ENCODE measurements at regions not wholly inside any gene's neighbourhood (a gene's known extent, or its start where the extent isn't known, plus 50 kb on each side); places are given as distances from the start of the nearest gene placed in this dataset.

DNA sequence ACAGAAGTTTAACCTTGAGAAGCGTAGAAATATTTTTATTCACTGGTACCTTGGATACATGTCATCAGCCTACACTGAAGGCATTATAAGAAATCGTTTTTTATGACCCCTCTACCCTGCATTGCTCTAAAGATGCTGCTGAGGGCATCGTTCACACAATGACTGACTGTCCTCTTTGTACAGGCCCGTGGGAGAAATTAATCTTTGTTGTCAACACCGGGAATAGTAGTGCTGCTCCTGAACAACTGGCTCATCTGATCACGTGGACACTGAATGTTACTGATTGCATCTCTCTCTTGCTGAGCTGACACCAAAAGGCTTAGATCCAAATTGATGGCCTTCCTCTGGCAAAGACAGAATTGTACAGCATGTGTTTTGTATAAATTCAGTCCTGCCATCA is 157.1 kb upstream of the SMLR1 start:
- DNase-seq (ENCODE audit: low read depth in 2 of 3, low spot score in 1 of 3), result no peak

DNA sequence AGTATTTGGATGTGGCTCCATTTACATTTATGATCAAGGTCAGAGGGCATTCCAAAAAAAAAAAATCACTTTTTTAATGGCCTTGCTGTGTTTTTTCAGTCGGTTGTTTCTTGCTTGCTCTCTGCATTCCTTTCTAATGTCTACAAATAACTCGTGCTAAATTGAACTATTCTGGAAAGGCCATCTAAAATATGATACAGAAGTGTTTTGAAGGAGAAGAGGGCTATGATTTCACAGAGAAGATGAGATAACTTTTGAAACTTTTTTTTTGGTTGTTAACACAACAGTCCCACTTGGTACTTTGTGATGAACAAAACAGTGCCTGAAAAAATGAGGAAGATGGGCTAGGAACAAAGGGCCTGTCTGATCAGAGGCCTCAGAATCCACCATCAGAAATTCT is 156.1 kb upstream of the SMLR1 start:
- no peak for DNase-seq (ENCODE audit: low read depth in 2 of 3, low spot score in 1 of 3)

DNA sequence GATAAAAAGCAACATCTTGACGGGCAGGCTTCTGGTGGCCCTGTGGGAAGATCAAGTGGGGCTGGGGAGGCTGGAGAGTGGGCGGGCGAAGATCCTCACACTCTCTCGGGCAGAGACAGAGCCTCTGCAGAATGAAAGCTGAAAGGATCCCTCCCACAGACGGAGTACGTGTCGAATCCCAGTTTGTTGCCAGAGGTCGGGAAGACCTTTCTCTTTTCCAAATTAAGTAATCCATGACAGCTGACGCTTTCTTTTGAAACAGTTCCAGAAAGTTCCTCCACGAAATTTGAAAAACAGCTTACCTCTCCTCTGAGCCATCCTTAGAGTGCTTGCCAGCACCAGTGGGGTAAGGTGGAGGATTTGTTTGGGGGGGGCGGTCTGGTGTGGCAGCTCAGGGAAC is 155.6 kb upstream of the SMLR1 start:
- no peak for DNase-seq (ENCODE audit: low read depth in 2 of 3, low spot score in 1 of 3)

DNA sequence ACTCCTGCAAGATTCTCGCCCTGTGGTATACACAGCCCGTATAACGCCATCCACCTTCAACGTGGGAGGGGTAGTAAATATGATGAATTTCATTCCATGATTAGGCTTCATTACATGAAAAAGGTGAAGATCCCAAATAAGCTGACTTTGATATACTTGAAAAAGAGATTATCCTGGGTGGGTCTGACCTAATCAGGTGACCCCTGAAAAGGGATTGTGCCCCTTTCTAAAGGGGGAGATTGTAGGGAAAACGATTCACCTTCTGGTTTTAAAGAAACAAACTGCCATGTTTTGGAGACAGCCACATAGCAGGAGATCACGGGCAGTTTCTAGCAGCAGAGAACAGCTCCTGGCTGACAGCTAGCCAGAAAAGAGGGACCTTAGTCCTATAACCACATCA is 155.1 kb upstream of the SMLR1 start:
- DNase-seq (ENCODE audit: low read depth in 2 of 3, low spot score in 1 of 3), result no peak

DNA sequence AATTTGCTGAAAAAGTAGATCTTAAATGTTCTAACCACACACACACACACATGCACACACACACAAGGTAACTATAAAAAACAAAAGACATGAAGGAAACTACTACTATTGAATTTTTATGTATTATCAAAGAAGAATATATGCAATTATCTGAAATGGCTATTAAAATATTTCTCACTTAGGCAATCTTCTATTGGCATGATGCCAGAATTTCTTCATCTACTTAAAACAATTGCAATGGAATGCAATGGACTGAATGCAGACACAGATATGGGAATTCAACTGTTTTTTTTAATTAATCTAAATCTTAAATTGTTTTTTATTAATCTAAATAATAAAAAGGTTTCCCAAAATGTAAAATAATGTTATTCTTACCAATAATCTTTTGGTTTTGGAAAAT is 152.6 kb upstream of the SMLR1 start:
- DNase-seq (ENCODE audit: low read depth in 2 of 3, low spot score in 1 of 3), result no peak

DNA sequence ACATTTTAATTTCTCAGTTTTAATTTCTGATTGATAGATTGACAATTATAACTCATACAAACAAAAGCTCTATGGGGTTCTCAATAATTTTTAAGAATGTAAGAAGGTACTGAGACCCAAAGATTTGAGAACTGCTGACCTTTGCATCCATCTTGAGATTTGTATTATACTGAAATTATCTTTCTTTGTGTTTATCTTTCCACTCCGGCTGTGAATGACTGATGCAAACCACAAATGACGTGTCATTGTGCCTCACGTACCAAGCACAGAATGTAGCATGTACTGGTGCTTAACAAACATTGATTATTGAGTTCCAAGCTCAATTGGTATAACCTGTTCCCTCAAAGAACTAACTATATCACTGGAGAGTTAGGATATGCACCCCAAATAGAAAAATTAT is 152.1 kb upstream of the SMLR1 start:
- no peak for DNase-seq (ENCODE audit: low read depth in 2 of 3, low spot score in 1 of 3)

DNA sequence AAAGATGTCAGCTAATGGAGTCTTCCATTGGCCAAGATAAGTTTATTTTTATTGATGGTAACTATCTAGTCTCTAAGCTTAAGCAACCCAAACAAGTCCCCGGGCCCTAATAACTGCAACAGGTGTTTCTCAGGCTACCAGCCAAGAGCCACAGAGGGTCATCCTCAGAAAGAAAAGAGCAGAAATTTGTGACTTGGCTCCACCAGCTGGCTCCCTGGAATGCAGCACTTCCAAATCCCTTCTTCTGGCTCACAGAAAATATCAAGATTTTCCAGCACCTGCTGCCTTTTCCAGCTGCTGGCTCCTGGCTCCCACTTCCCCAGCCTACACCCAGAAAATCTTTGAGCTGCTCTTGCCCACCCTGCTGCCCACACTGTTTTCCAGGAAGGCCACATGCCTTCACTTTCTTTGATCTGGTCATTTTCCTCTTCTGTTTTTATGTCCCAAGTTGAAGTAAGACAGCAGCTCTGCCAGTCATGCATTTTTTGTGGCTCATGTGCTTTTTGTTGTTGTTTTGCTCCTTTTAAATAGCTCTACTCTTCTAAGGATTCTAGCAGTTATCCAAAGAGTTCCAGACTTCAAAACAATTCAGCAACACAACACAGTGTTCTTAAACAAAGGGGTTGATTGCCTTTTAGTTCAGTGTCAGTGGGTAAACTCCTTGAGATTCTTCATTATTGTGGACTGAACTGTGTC is 151.0 kb upstream of the SMLR1 start:
- DNase-seq (ENCODE audit: low read depth in 2 of 3, low spot score in 1 of 3), result no peak

DNA sequence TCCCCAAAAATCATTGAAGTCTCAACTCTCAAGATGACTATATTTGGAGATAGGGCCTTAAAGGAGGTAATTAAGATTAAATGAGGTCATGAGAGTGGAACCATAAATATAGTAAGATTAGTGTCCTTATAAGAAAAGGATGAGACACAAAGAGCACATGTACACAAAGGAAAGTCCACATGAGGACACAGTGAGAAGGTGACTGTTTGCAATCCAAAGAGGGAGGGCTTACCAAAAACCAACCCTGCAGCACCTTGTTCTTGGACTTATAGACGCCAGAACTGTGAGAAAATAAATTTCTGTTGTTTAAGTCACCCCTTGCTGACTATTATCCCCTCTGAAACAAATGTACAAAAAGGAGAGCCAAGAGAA is 150.4 kb upstream of the SMLR1 start:
- no peak for DNase-seq (ENCODE audit: low read depth in 2 of 3, low spot score in 1 of 3)

DNA sequence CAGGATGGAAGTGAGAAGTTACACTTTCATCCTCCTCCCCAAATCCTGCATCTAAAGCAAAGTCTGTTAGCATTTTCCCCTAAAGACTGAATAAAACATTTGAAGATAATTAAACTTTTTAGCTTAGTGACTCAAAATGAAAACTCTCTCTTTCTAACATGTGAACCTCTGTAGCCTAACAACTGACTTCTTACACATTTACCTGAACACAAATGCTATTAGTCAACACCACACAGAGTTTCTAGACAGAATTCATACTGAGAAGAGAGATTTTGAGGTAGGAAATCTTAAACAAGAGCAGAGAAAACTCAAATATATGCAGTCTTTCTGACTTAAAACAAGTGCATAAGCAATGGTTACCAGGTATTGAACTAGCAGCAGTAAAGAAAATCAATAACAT is 149.9 kb upstream of the SMLR1 start:
- no peak for DNase-seq (ENCODE audit: low read depth in 2 of 3, low spot score in 1 of 3)

DNA sequence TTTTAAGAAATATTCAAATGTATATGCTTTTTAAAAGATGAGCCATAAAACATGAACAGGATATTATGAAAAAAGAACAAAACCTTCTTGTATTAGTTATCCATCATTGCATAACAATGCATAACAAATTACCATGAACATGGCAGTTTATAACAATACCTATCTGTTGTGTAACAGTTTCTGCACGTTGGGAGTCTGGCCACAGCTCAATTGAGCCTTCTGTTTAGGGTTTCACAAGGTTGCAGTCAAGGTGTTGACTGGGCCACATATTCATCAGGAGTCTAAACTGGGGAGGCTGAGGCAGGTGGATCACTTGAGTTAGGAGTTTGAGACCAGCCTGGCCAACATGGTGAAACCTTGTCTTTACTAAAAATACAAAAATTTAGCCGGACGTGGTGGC is 149.4 kb upstream of the SMLR1 start:
- DNase-seq (ENCODE audit: low read depth in 2 of 3, low spot score in 1 of 3), result no peak

DNA sequence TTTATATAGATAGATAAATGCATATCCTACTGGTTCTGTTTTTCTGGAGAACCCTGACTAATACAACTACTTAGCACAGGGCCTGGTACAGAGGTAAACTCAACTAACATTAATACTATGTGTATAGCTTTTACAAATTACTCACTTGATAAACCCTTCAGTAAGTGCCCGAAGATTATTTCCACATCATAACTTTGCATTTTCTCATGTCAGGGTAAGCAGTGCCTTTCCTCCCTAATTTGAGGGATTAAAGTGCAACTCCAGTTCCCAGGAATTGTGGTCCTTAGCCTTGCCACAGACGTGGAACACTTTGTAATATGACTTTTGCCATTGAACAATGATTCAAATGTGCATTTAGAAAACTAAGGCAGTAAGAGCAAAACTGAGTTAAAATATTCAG is 147.5 kb upstream of the SMLR1 start:
- no peak for DNase-seq (ENCODE audit: low read depth in 2 of 3, low spot score in 1 of 3)

DNA sequence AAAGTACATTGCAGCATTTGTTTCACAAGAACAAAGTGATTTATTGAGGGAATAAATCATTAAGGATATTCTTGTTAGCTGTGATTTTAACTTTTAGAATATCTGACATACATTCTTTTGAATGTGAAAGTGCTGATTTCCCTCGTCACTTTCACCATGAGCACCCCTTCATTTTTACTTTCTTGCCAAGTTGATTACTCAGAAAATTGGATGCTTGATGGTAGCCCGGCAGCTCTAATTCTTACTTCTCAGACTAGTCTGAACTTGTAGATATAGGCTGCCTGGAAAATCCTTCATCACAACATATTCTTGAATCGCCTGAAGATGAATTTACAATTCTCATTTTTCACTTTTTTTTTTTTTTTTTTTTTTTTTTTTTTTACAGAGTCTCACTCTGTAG is 147.1 kb upstream of the SMLR1 start:
- no peak for DNase-seq (ENCODE audit: low read depth in 2 of 3, low spot score in 1 of 3)

DNA sequence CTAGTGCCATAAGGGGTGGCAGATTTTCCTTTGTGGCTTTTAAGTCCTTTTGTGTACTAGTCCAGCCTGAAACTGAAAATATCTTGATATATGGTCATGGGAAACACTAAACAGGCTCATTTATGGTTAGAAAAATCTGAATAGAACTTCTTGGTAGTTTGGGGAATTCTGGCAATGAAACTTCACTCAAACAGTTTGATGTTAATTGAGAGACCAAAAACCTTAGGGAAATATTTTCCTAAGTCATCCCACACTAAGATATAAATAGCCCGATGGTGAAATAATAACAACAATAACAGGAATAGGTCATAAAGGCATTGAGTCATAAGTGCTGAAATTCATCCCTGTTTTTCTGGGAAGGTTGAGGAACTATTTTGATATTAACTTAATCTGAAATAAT is 146.2 kb upstream of the SMLR1 start:
- no peak for DNase-seq (ENCODE audit: low read depth in 2 of 3, low spot score in 1 of 3)

DNA sequence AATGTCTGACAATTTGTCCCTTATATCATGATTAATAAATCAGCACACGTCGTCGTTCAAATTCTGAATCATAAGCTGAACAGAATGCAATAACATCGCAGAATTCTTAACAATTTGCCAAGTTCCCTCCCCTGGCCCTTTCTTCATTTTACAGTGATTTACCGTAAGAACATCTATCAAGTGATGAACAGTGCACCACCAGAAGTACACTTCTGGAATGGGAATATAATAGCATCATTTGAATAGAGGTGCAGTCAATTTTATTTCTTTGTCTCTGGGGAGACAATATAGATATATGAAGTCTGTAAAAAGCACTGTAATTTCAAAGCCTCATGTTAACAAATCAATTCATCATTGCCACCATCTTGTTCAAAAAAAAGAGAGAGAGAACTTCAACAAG is 145.1 kb upstream of the SMLR1 start:
- no peak for DNase-seq (ENCODE audit: low read depth in 2 of 3, low spot score in 1 of 3)

DNA sequence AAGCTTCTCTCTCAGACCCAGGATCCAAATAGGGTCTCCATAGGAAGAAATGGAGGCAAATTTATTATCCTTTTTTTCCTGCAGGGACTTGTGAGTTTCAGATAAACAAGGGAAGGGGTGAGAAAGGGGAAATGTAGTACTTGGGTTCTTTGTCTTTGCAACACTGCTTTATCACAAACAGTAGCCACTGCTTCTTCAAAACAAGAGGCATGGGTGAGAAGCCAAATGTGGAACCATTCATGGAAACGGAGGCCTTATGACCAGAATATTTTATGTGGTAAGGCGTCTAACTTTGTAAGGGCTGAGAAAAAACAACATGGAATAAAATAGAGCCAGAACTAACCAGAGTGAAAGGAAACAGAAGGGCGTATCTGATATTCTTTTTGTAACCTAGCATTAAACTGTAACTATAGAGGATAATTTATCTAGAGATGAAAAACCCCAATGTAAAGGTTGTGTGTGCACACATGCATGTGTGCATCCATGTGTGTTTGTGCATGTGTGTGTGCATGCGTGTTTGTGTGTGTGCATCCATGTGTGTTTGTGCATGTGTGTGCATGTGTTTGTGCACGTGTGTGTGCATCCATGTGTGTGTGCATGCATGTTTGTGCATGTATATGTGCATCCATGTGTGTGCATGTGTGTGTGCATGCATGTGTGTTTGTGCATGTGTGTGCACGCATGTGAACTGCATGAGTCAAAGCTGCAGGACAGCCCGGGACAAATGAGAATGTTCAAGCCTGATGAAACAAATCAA is 143.3 kb upstream of the SMLR1 start:
- no peak for DNase-seq (ENCODE audit: low read depth in 2 of 3, low spot score in 1 of 3)

DNA sequence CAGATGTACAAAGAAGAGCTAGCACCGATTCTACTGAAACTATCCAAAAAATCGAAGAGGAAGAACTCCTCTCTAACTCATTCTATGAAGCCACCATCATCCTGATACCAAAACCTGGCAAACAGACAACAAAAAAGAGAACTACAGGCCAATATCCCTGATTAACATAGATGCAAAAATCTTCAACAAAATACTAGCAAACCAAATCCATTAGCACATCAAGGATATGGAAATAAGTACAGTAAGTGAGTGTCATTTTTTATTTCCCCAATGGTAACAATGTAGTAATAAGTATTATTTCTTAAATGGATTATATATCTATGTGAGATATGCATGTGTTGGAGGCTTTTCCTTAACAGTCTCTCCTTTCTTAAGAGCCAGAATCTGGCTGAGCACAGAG is 134.5 kb upstream of the SMLR1 start:
- DNase-seq (ENCODE audit: low read depth in 2 of 3, low spot score in 1 of 3), result no peak

DNA sequence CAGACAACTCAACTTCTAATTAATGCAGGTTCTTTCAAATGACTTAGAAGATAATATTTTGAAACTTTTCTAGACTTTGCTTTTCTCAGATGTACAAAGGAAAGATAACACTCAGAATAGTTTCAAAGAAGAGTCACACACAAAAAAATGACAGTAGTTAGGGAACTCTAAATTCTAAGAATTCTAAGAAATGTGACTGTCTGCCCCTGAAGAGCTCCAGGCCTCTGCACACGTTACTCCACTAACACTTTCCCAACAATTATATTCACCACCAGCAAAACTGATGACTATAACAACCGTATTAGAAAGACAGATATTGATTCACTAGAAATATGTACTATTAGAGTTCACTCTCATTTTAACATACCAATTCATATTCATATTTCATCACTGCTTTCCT is 133.3 kb upstream of the SMLR1 start:
- no peak for DNase-seq (ENCODE audit: low read depth in 2 of 3, low spot score in 1 of 3)

DNA sequence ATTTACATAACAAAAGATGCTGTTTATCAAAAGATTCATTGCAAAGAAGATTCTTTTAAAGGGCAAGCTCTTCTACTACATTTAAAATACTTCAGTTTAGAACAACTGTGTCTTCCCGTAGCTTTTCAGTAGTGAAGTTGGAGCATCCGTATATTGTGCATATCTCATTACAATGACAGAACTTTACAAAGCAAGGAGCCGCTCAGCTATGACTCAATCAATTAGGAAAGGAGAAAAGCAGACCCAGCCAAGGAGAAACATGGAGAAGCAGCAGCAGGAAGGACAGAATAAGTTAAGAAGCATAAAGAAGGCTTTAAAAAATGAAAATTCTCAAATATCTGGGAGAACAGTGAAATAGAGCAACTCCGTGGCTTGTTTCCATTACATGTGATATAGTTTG is 132.6 kb upstream of the SMLR1 start:
- no peak for DNase-seq (ENCODE audit: low read depth in 2 of 3, low spot score in 1 of 3)

DNA sequence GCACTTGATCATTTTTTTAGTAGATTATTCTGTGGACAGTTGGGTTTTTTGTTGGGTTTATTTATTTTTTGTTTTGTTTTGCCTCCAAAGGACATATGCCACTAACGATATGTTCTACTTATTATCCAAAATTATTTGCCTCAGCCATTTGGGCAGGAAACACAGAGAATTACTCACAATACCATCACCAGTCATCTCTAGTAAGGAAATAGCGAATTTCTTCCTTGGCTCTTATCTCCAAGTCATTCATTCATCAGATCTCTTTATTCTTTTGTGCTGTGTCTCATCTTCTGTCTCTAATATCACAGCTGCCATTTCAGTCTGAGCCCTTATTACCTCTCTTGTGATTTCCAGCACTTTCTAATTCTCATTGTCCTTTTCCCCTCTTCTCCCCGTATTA is 130.4 kb upstream of the SMLR1 start:
- no peak for DNase-seq (ENCODE audit: low read depth in 2 of 3, low spot score in 1 of 3)

DNA sequence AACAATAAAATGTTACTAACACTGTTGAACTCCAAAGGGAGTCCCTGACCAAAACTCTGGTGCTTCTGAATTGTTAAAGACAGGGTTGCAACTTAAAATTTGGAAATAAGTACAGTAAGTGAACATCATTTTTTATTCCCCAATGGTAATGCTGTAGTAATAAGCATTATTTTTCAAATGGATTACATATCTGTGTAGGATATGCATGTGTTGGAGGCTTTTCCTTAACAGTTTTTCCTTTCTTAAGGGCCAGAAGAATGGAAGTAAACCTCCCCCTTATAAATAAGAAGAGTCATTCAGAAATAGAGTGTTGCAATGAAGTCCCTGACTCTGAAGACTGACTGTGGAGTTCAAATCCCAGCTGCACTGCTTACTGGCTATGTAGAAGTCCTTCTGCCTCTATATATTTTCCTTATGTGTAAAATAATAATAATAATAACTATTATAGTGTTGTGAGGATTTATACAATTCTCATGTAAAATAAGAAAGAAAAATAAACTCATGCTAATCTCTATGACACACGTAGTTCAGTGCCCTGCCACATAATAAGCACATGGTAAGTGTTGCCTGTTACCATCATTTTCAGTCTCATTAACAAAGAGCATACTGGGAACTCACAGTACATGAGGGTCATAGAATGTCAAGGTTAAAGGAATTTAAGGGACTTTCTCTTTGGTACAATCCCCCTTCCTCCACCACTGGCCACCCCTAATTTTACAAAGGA is 129.8 kb upstream of the SMLR1 start:
- DNase-seq (ENCODE audit: low read depth in 2 of 3, low spot score in 1 of 3), result no peak

DNA sequence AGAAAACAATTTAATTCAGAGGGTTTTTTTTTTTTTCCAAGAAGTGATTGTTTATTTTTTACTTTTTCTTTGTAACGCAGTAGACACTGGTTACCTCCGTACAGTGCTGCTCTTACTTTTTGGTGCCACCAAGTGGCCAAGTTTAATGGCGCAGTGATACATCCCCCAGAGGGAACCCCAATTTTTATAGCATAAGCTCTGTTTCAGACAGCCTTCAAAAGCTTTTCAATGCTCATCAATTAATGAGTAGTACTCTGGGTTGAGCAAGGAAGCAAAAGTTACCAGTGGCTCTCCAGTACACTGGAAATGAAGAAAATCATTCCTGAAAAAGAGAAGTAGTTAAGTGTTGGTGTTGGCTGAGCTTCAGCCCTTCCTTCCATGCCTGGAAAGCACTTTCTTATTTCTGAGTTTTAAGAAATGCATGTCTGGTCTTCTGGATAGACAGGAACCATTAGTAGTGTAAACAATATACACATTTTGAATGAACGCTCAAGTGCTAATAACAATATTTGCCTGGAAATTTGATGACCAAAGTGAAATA is 129.1 kb upstream of the SMLR1 start:
- DNase-seq (ENCODE audit: low read depth in 2 of 3, low spot score in 1 of 3), result peak; percentile 37 to 61 (median 44)

DNA sequence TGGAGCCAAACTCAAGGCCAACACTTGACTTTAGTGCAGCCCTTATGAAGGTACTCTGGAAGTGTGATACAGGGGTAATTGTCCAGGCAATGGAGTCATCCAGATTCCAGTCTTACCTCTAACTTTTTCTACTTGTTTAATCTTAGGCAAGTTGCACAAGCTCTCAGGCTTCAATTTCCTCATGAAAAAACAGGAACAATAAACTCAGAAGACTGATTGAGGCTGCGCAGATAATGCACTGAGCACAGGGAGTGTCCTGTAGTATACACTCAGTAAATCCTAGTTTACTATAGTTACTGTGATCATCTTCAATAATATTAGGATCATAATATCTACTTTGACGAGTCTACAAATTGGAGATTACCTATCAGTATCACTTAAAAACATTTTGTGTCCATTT is 127.5 kb upstream of the SMLR1 start:
- no peak for DNase-seq (ENCODE audit: low read depth in 2 of 3, low spot score in 1 of 3)

All from stimulated activated CD4-positive, alpha-beta T cell treated with anti-CD3 and anti-CD28 coated beads, Interleukin-12 subunit alpha, Interleukin-12 subunit beta, amount 100 ng/mL, for 48 hours (primary cell).